Upper lobe of left lung (tissue), 6 donors: ENCODE measurements at regions not wholly inside any gene's neighbourhood (a gene's known extent, or its start where the extent isn't known, plus 50 kb on each side); places are given as distances from the start of the nearest gene placed in this dataset.
A peak's percentile ranks its signal among the peaks of the same experiment; 100 is the strongest.
"Not testable (repeated sequence)": the region's sequence is repeated elsewhere in the genome, so short reads cannot be mapped to it uniquely, and the experiment has no call there.

Source experiments
- ATAC-seq, 2 donors: fragments of 200-7000 bp; cut with Tn5 transposase; one replicate each; pipeline ENCODE4 v1.9.1; 2022; ENCODE audit warnings: mild to moderate bottlenecking in 2 of 2, moderate library complexity in 2 of 2; ENCODE audit not compliant: low FRiP score in 2 of 2
- DNase-seq, 2 donors: peaks; one replicate each; pipeline ENCODE4 v3.0.0-alpha.2; 2019 to 2020
- H3K27ac ChIP-seq, 4 donors: fragments of 200-600 bp; sonication (generic); one replicate each; pipeline ENCODE4 v1.5.1; 2016 to 2019
- H3K27me3 ChIP-seq, 4 donors: fragments of 200-600 bp; sonication (generic); one replicate each; pipeline ENCODE4 v1.5.1; 2017 to 2019
- H3K36me3 ChIP-seq, 4 donors: fragments of 200-600 bp; sonication (generic); one replicate each; pipeline ENCODE4 v1.5.1; 2016 to 2019
- H3K4me1 ChIP-seq, 4 donors: fragments of 200-600 bp; sonication (generic); one replicate each; pipeline ENCODE4 v1.5.1; 2018 to 2019
- H3K4me3 ChIP-seq, 4 donors: fragments of 200-600 bp; sonication (generic); one replicate each; pipeline ENCODE4 v1.5.1; 2017 to 2019; ENCODE audit warnings: mild to moderate bottlenecking in 2 of 4, moderate library complexity in 1 of 4
- H3K9me3 ChIP-seq, 4 donors: fragments of 200-600 bp; sonication (generic); one replicate each; pipeline ENCODE4 v1.5.1; 2018 to 2019
- EP300 ChIP-seq, 4 donors: sonication (generic); formaldehyde crosslinking; IDR thresholded peaks; one replicate each; pipeline ENCODE4 v1.5.1; 2017; ENCODE audit warnings: antibody characterized with exemption in 4 of 4, control low read depth in 2 of 4
- POLR2A ChIP-seq, 4 donors: fragments of 450-650 bp; IDR thresholded peaks; one replicate each; pipeline ENCODE4 v1.5.1; 2016 to 2017; ENCODE audit warnings: antibody characterized with exemption in 4 of 4, mild to moderate bottlenecking in 2 of 4
- POLR2AphosphoS5 ChIP-seq, 2 donors: sonication (generic); formaldehyde crosslinking; IDR thresholded peaks; one replicate each; pipeline ENCODE4 v1.5.1; 2017; ENCODE audit warnings: antibody characterized with exemption in 2 of 2
- WGBS, 2 donors: methylation state at CpG; one replicate each; pipeline ENCODE4 v1.1.5; 2017 to 2018; 5-methylcytosine and 5-hydroxymethylcytosine counted together
- TF ChIP-seq, protein P1 (sequence below), 6 experiments: fragments of 450-650 bp in 4 of 6; fragments of 200-600 bp in 2 of 6; sonication (generic) in 2 of 6; IDR thresholded peaks; one replicate each; pipeline ENCODE4 v1.5.1; 2016 to 2019; ENCODE audit warnings: antibody characterized with exemption in 6 of 6
- donor health status: DM: no; HTN: no; CAD: no; lungs with moderate emphysema.
- donor health status: DM: no; HTN: yes; CAD: no; lungs with severe emphysema.

- H3K27ac ChIP-seq, DNase-seq, H3K4me1 ChIP-seq, H3K4me3 ChIP-seq, ATAC-seq, H3K27me3 ChIP-seq, H3K9me3 ChIP-seq, H3K36me3 ChIP-seq: not testable (repeated sequence)
- WGBS, 2 donors: 8 to 26% methylated on average over 1 of the region's 1 CpG
These were observed 92.0 kb downstream of the MRPL57 start for GRCh38 chr13:21268485-21268884.

DNA sequence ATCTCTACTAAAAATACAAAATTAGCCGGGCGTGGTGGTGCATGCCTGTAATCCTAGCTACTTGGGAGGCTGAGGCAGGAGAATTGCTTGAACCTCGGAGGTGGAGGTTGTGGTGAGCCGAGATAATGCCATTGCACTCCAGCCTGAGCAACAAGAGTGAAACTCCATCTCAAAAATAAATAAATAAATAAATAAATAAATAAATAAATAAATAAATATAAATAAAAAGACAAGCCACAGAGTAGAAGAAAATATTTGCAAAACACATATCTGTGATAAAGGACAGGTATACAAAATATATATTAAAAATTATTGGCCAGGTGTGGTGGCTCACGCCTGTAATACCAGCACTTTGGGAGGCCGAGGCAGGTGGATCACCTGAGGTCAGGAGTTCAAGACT, 96.0 kb downstream of the MRPL57 start:
- H3K4me3 ChIP-seq, H3K27ac ChIP-seq, H3K27me3 ChIP-seq, DNase-seq, H3K9me3 ChIP-seq, H3K4me1 ChIP-seq, ATAC-seq, H3K36me3 ChIP-seq: not testable (repeated sequence)
- 87 to 90% methylated on average over 6 of the region's 6 CpGs for WGBS, 2 donors

DNA sequence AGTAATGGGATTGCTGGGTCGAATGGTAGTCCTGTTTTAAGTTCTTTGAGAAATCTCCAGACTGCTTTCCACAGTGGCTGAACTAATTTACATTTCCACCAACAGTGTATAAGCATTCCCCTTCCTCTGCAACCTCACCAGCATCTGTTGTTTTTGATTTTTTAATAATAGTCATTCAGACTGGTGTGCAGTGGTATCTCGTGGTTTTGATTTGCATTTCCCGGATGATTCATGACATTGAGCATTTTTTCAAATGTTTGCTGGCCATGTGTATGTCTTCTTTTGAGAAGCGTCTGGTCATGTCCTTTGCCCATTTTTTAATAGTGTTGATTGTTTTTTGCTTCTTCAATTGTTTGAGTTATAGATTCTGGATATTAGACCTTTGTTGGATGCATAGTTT, 98.0 kb downstream of the MRPL57 start:
- WGBS, 2 donors: 74 to 81% methylated on average over 4 of the region's 4 CpGs
- ATAC-seq: not testable (repeated sequence)

DNA sequence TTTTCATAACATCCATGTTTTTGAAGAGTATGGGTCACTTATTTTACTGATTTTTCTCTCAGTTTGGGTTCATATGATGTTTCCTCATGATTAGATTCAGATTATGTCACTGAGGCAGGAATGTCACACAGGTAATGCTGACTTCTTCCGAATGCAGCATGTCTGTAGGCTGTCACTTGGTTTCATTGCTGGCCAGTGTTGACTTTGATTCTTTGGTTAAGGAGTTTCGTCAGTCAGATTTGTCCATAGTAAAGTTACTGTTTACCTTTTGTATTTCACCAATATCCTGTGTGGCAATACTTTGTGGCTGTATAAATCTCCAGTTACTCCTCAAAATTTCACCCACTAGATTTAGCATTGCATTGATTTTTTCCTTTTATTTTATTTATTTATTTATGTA, 105.6 kb downstream of the MRPL57 start:
- Histone ChIP-seq H3K4me1 (no peaks in the 10 kb centered on the region), H3K36me3 (no peaks in the 10 kb centered on the region), H3K9me3 (no peaks in the 10 kb centered on the region), H3K27me3 (no peaks in the 10 kb centered on the region), H3K4me3 (no peak overlapping the region), H3K27ac (no peak overlapping the region)
- DNase-seq: no peak
- TF ChIP-seq, protein P1, sequence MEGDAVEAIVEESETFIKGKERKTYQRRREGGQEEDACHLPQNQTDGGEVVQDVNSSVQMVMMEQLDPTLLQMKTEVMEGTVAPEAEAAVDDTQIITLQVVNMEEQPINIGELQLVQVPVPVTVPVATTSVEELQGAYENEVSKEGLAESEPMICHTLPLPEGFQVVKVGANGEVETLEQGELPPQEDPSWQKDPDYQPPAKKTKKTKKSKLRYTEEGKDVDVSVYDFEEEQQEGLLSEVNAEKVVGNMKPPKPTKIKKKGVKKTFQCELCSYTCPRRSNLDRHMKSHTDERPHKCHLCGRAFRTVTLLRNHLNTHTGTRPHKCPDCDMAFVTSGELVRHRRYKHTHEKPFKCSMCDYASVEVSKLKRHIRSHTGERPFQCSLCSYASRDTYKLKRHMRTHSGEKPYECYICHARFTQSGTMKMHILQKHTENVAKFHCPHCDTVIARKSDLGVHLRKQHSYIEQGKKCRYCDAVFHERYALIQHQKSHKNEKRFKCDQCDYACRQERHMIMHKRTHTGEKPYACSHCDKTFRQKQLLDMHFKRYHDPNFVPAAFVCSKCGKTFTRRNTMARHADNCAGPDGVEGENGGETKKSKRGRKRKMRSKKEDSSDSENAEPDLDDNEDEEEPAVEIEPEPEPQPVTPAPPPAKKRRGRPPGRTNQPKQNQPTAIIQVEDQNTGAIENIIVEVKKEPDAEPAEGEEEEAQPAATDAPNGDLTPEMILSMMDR (IDR thresholded peaks at IDR 0.05): no peak
- TF ChIP-seq EP300 (IDR thresholded peaks at IDR 0.05) (no peak), POLR2AphosphoS5 (IDR thresholded peaks at IDR 0.05) (no peak), POLR2A (IDR thresholded peaks at IDR 0.05) (no peak)
- no peak for ATAC-seq
- 87 to 91% methylated on average over 2 of the region's 2 CpGs for WGBS, 2 donors

More for the DNA sequence above, 98.0 kb downstream of the MRPL57 start:
- not testable (repeated sequence) for H3K4me1 ChIP-seq, H3K27ac ChIP-seq, DNase-seq, H3K4me3 ChIP-seq, H3K9me3 ChIP-seq, H3K27me3 ChIP-seq, H3K36me3 ChIP-seq

- TF ChIP-seq, protein P1 (IDR thresholded peaks at IDR 0.05): no peak
- TF ChIP-seq EP300 (IDR thresholded peaks at IDR 0.05) (no peak), POLR2AphosphoS5 (IDR thresholded peaks at IDR 0.05) (no peak), POLR2A (IDR thresholded peaks at IDR 0.05) (no peak)
- Histone ChIP-seq H3K4me3 (no peak overlapping the region), H3K9me3 (no peaks in the 10 kb centered on the region), H3K27ac (no peak overlapping the region), H3K4me1 (no peaks in the 10 kb centered on the region), H3K36me3 (no peaks in the 10 kb centered on the region), H3K27me3 (no peaks in the 10 kb centered on the region)
- no peak for ATAC-seq
- peak in 1 of 2 donors; percentile 50 for DNase-seq
- WGBS, 2 donors: 86 to 89% methylated on average over 18 of the region's 20 CpGs
These were observed 111.0 kb downstream of the MRPL57 start for GRCh38 chr13:21287331-21287907.

DNA sequence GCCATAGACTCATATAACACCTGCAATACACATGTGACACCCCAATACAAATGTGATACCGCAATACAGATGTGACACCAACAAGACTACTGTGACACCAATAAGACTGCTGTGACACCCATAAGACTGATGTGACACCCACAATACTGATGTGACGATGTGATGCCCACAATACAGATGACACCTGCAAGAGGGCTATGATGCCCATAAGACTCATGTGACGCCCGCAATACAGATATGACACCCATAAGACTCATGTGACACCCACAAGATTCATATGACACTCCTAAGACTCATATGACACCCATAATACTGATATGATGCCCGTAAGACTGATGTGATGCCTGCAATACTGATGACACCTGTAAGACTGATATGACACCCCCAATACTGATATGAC, 113.0 kb downstream of the MRPL57 start:
- no peaks in the 10 kb centered on the region for H3K4me1 ChIP-seq
- TF ChIP-seq POLR2AphosphoS5 (IDR thresholded peaks at IDR 0.05): no peak
- TF ChIP-seq POLR2A (IDR thresholded peaks at IDR 0.05): no peak
- TF ChIP-seq, protein P1 (IDR thresholded peaks at IDR 0.05): no peak
- TF ChIP-seq EP300 (IDR thresholded peaks at IDR 0.05): no peak
- DNase-seq (no peak), ATAC-seq (no peak)
- no peaks in the 10 kb centered on the region for H3K9me3 ChIP-seq
- H3K27me3 ChIP-seq: no peaks in the 10 kb centered on the region
- no peak overlapping the region for H3K4me3 ChIP-seq
- H3K36me3 ChIP-seq: no peaks in the 10 kb centered on the region
- WGBS, 2 donors: 96 to 97% methylated on average over 3 to 5 of the region's 5 CpGs
- H3K27ac ChIP-seq: no peak overlapping the region

GRCh38 chr13:21290442-21291002, 114.1 kb downstream of the MRPL57 start:
- ATAC-seq: not testable (repeated sequence)
- 82 to 89% methylated on average over 13 of the region's 13 CpGs for WGBS, 2 donors

More at GRCh38 chr13:21290442-21291002, 114.1 kb downstream of the MRPL57 start:
- H3K27ac ChIP-seq, DNase-seq, H3K4me1 ChIP-seq, H3K4me3 ChIP-seq, H3K27me3 ChIP-seq, H3K9me3 ChIP-seq, H3K36me3 ChIP-seq: not testable (repeated sequence)
